ENCODE measurements at regions not wholly inside any gene's neighbourhood (a gene's known extent, or its start where the extent isn't known, plus 50 kb on each side); places are given as distances from the start of the nearest gene placed in this dataset.

GRCh38 chr6:139590206-139590605, 215.8 kb upstream of the CITED2 start:
- no peak for TF ChIP-seq CTCF (IDR thresholded peaks at IDR 0.05; ENCODE audit: low read depth, low read length)
- TF ChIP-seq MAX (IDR thresholded peaks at IDR 0.05; ENCODE audit: low read depth, low read length): no peak
- TF ChIP-seq POLR2A (IDR thresholded peaks at IDR 0.05; ENCODE audit: extremely low read depth, insufficient read length): no peak
